Uterus (tissue), 2 donors: ENCODE measurements at regions not wholly inside any gene's neighbourhood (a gene's known extent, or its start where the extent isn't known, plus 50 kb on each side); places are given as distances from the start of the nearest gene placed in this dataset.

ENCODE experiments used
- CTCF ChIP-seq, 4 experiments: fragments of 200-600 bp in 2 of 4; fragments of 450-650 bp in 2 of 4; sonication (generic) in 2 of 4; IDR thresholded peaks; one replicate each; pipeline ENCODE4 v1.5.1; 2016 to 2019; ENCODE audit warnings: antibody characterized with exemption in 4 of 4, mild to moderate bottlenecking in 2 of 4, moderate library complexity in 1 of 4
- POLR2A ChIP-seq, 2 donors: fragments of 450-650 bp; IDR thresholded peaks; one replicate each; pipeline ENCODE4 v1.6.1; 2016; ENCODE audit warnings: antibody characterized with exemption in 2 of 2, mild to moderate bottlenecking in 1 of 2, moderate library complexity in 1 of 2

DNA sequence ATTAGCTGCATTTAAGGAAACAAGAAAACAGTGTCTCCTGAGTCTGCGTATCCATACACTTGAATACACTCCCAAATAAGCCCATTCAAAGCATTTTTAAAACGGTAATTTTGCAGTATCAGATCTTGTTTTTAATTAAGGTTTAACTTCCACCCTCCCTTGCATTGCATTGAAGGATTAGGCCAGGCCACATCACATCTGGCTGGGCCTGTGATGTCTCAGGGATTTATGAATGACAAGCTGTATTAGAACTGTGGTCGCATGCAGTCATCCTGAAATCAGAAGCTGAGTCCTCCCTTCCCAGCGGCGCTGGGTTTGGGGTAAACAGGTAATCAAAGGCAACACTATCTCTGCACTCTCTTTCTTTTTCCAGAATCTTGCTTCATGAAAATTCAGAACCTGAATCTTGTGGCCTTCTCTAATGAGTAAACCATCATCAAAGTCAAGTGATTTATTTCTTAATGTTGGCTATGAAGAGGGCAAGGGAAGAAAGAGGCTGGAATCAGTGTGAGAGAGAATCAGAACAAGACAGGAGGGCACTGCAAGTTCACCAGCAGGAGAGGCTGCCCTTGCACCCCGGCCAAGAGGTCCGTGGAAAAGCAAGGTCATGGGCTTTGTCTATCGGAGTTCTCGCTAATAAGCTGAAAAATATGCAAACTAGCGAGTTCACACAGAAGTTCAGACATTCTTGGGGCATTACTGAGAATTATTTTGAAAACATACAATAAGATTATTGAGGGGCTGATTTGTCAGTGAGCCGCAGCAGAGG lies 80.0 kb upstream of the ZSWIM6 start:
- TF ChIP-seq CTCF (IDR thresholded peaks at IDR 0.05) (no peak), POLR2A (IDR thresholded peaks at IDR 0.05) (no peak)
